Esophagus squamous epithelium (tissue), 5 donors: ENCODE measurements at regions not wholly inside any gene's neighbourhood (a gene's known extent, or its start where the extent isn't known, plus 50 kb on each side); places are given as distances from the start of the nearest gene placed in this dataset.
"Not testable (repeated sequence)": the region's sequence is repeated elsewhere in the genome, so short reads cannot be mapped to it uniquely, and the experiment has no call there.

Experiments used
- DNase-seq: peaks from one replicate; lab custom pipeline; 2025; lab: John Stamatoyannopoulos, UW
- H3K27ac ChIP-seq, 4 donors: fragments of 200-600 bp; sonication (generic); one replicate each; pipeline ENCODE4 v1.5.1; 2016 to 2019; ENCODE audit warnings: mild to moderate bottlenecking in 1 of 4
- H3K27me3 ChIP-seq, 4 donors: fragments of 200-600 bp; sonication (generic); 1 replicate in 3 of 4; 2 replicates in 1 of 4; pipeline versions ENCODE4 v1.5.1 to v1.6.0; 2017 to 2021; ENCODE audit warnings: antibody characterized with exemption in 1 of 4
- H3K36me3 ChIP-seq, 3 donors: fragments of 200-600 bp; sonication (generic); one replicate each; pipeline ENCODE4 v1.5.1; 2016 to 2019
- H3K4me1 ChIP-seq, 3 donors: fragments of 200-600 bp; sonication (generic); one replicate each; pipeline ENCODE4 v1.5.1; 2017 to 2019
- H3K4me3 ChIP-seq, 4 donors: fragments of 200-600 bp; sonication (generic); 1 replicate in 3 of 4; 2 replicates in 1 of 4; pipeline ENCODE4 v1.5.1; 2016 to 2019; ENCODE audit warnings: mild to moderate bottlenecking in 2 of 4, moderate library complexity in 1 of 4
- H3K9me3 ChIP-seq, 3 donors: fragments of 200-600 bp; sonication (generic); one replicate each; pipeline ENCODE4 v1.5.1; 2016 to 2019
- CTCF ChIP-seq, 6 experiments: fragments of 450-650 bp in 4 of 6; fragments of 200-600 bp in 2 of 6; sonication (generic) in 2 of 6; IDR thresholded peaks; one replicate each; pipeline ENCODE4 v1.5.1; 2016 to 2019; ENCODE audit warnings: antibody characterized with exemption in 6 of 6, mild to moderate bottlenecking in 4 of 6, moderate library complexity in 4 of 6
- POLR2A ChIP-seq, 4 donors: fragments of 450-650 bp; IDR thresholded peaks; one replicate each; pipeline ENCODE4 v1.6.1; 2017; ENCODE audit warnings: antibody characterized with exemption in 4 of 4, mild to moderate bottlenecking in 4 of 4, moderate library complexity in 3 of 4
- WGBS, 2 donors: methylation state at CpG; one replicate each; pipeline ENCODE4 v1.1.5; 2018; 5-methylcytosine and 5-hydroxymethylcytosine counted together
- intact Hi-C: fragments of 100-400 bp; cut with DNase I; formaldehyde crosslinking; loops from one replicate; pipeline ENCODE4 v1.15.0; 2022
- donor health status: DM: yes; HTN: yes; CAD: no.

GRCh38 chr1:148334339-148335130 lies 148.6 kb downstream of the PPIAL4G start:
- intact Hi-C loops: no loop called here
- no peak for DNase-seq
- H3K27me3 ChIP-seq: peaks cover 0 to 49% (median 0%) of the 10 kb centered on the region in 4 donors

GRCh38 chr1:148333875-148334338 lies 149.2 kb downstream of the PPIAL4G start:
- Histone ChIP-seq H3K36me3 (no peaks in the 10 kb centered on the region), H3K27ac (peak overlapping the region; percentile 70 to 92 (median 86)), H3K4me3 (peak overlapping the region; percentile 42 to 71 (median 54)), H3K9me3 (no peaks in the 10 kb centered on the region), H3K27me3 (peaks cover 0 to 50% (median 0%) of the 10 kb centered on the region in 4 donors), H3K4me1 (peaks cover 8 to 38% (median 9%) of the 10 kb centered on the region in 3 donors)
- TF ChIP-seq POLR2A (IDR thresholded peaks at IDR 0.05) (no peak), CTCF (IDR thresholded peaks at IDR 0.05) (no peak)
- intact Hi-C loops: no loop called here
- DNase-seq: no peak
- 8 to 25% methylated on average over 6 to 10 of the region's 18 CpGs for WGBS, 2 donors

More at GRCh38 chr1:148334339-148335130, 148.6 kb downstream of the PPIAL4G start:
- peak in 2 of 4 donors; percentile 82 to 86 for TF ChIP-seq POLR2A (IDR thresholded peaks at IDR 0.05)
- no peak for TF ChIP-seq CTCF (IDR thresholded peaks at IDR 0.05)
- whole genome bisulfite sequencing, 2 donors: 0% methylated on average over 27 to 33 of the region's 33 CpGs
- H3K36me3 ChIP-seq: no peaks in the 10 kb centered on the region
- H3K27ac ChIP-seq: peak overlapping the region; percentile 70 to 92 (median 86)
- no peaks in the 10 kb centered on the region for H3K9me3 ChIP-seq
- H3K4me3 ChIP-seq: peak overlapping the region; percentile 42 to 71 (median 54)
- H3K4me1 ChIP-seq: peaks cover 8 to 32% (median 9%) of the 10 kb centered on the region in 3 donors

- 25 to 68% methylated on average over 16 to 18 of the region's 26 CpGs for WGBS, 2 donors
- Histone ChIP-seq H3K36me3 (no peaks in the 10 kb centered on the region), H3K9me3 (no peaks in the 10 kb centered on the region), H3K27me3 (peaks cover 0 to 48% (median 0%) of the 10 kb centered on the region in 4 donors), H3K4me3 (no peak overlapping the region), H3K4me1 (peaks cover 3 to 15% (median 5%) of the 10 kb centered on the region in 3 donors), H3K27ac (no peak overlapping the region)
- intact Hi-C loops: no loop called here
- no peak for TF ChIP-seq CTCF (IDR thresholded peaks at IDR 0.05)
- no peak for DNase-seq
Measured at GRCh38 chr1:148328884-148329283, 154.2 kb downstream of the PPIAL4G start.

GRCh38 chr1:148325031-148325430 lies 158.1 kb downstream of the PPIAL4G start:
- DNase-seq, H3K4me3 ChIP-seq, H3K36me3 ChIP-seq, H3K4me1 ChIP-seq, intact Hi-C loops, H3K27ac ChIP-seq, H3K9me3 ChIP-seq: not testable (repeated sequence)
- H3K27me3 ChIP-seq: peaks cover 0 to 31% (median 0%) of the 10 kb centered on the region in 4 donors
- 84 to 89% methylated on average over 5 to 7 of the region's 17 CpGs for WGBS, 2 donors

- H3K27ac ChIP-seq, DNase-seq, H3K36me3 ChIP-seq, H3K4me3 ChIP-seq, H3K9me3 ChIP-seq, H3K4me1 ChIP-seq, intact Hi-C loops: not testable (repeated sequence)
- peaks cover 0 to 31% (median 0%) of the 10 kb centered on the region in 4 donors for H3K27me3 ChIP-seq
- WGBS, 2 donors: 96 to 97% methylated on average over 3 to 4 of the region's 5 CpGs
Measured at GRCh38 chr1:148324465-148324864, 158.6 kb downstream of the PPIAL4G start.

- H3K9me3 ChIP-seq, DNase-seq, H3K27ac ChIP-seq, H3K4me3 ChIP-seq, H3K36me3 ChIP-seq, intact Hi-C loops: not testable (repeated sequence)
- peaks cover 0 to 63% (median 7%) of the 10 kb centered on the region in 4 donors for H3K27me3 ChIP-seq
- peaks cover 0 to 16% (median 6%) of the 10 kb centered on the region in 3 donors for H3K4me1 ChIP-seq
- WGBS, 2 donors: 75 to 76% methylated on average over 2 of the region's 2 CpGs
Measured at GRCh38 chr1:148320079-148320478, 163.0 kb downstream of the PPIAL4G start.
